ENCODE measurements at regions not wholly inside any gene's neighbourhood (a gene's known extent, or its start where the extent isn't known, plus 50 kb on each side); places are given as distances from the start of the nearest gene placed in this dataset.

DNA sequence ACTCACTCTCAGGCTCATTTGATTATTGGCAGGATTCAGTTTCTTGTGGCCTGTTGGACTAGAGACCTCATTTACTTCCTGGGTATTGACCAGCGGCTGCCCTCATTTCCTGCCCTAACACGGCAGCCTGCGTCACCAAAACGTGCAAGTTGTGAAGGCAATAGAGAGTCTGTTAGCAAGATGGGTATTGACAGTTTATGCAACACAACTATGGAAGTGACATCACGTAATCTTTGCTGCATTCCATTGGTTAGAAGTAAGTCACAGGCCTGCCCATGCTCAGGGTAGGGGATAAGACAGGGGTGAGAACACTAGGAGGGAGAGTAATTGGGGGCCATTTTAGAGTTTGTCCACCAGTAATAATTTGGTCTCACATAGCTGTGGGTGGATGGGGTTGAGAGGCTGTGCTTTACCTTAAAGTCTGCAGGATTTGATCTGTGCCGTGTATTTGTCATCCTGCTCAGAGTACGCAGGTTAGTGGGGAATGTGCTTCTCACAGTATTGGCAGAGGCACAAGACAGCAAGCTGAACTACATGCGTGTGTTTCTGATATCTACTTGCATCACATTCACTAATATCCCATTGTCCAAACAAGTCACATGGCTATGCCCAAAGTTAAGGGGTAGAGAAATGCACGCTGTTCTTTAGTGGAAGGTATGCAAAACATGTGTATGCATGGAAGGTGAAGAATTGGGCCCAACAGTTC lies 83.3 kb downstream of the EDEM1 start:
- TF ChIP-seq, protein P1, sequence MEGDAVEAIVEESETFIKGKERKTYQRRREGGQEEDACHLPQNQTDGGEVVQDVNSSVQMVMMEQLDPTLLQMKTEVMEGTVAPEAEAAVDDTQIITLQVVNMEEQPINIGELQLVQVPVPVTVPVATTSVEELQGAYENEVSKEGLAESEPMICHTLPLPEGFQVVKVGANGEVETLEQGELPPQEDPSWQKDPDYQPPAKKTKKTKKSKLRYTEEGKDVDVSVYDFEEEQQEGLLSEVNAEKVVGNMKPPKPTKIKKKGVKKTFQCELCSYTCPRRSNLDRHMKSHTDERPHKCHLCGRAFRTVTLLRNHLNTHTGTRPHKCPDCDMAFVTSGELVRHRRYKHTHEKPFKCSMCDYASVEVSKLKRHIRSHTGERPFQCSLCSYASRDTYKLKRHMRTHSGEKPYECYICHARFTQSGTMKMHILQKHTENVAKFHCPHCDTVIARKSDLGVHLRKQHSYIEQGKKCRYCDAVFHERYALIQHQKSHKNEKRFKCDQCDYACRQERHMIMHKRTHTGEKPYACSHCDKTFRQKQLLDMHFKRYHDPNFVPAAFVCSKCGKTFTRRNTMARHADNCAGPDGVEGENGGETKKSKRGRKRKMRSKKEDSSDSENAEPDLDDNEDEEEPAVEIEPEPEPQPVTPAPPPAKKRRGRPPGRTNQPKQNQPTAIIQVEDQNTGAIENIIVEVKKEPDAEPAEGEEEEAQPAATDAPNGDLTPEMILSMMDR (IDR thresholded peaks at IDR 0.05; ENCODE audit: borderline replicate concordance) = no peak
- Histone ChIP-seq H3K4me1 (no peaks in the 10 kb centered on the region), H3K36me3 (no peaks in the 10 kb centered on the region), H3K4me3 (no peak overlapping the region), H3K27me3 (ENCODE audit: low read depth) (no peaks in the 10 kb centered on the region), H3K9me3 (replicated peaks) (no peaks in the 10 kb centered on the region), H3K27ac (replicated peaks) (no peak overlapping the region)
- DNase-seq = no peak
- intact Hi-C loops (cut with micrococcal nuclease) = no loop called here

DNA sequence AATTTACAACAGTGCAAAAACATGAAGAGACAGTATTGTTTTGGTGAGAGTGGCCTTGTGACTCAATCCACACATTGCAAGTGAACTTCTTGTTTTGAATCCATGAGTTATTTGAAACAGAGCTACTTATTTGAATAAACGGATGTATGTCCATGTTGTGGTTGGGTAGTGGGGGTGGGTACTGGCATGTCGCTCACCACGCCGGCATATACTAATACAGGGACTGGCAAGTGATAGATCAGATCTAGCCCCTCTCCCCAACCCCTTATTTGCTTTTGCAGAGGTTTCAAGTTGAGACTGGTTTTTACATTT lies 83.8 kb downstream of the EDEM1 start:
- Histone ChIP-seq H3K9me3 (replicated peaks) (no peaks in the 10 kb centered on the region), H3K27me3 (ENCODE audit: low read depth) (no peaks in the 10 kb centered on the region), H3K4me1 (no peaks in the 10 kb centered on the region), H3K36me3 (no peaks in the 10 kb centered on the region), H3K27ac (replicated peaks) (no peak overlapping the region), H3K4me3 (no peak overlapping the region)
- intact Hi-C loops (cut with micrococcal nuclease) = no loop called here
- TF ChIP-seq, protein P1 (IDR thresholded peaks at IDR 0.05; ENCODE audit: borderline replicate concordance) = no peak
- no peak for DNase-seq

DNA sequence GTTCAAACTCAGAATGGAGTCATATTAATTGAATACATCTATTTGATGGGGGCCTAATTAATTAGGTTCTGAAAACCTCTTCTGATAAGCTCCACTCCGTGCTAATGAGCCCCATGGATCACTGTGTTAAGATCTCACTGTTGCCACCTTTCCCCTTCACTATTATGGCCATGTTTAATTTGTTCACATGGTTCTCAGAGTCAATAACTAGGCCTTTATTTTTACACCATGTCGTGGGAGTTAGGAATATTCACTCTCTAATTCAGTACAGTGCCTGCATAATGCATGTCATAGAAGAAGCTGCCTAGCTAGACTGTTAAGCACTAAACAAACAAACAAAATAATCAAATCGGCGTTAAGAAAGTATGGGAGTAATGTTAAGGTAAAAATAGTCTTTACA lies 84.9 kb downstream of the EDEM1 start:
- no peak overlapping the region for H3K4me3 ChIP-seq
- H3K27ac ChIP-seq (replicated peaks) = no peak overlapping the region
- intact Hi-C loops (cut with micrococcal nuclease) = no loop called here
- H3K4me1 ChIP-seq = no peaks in the 10 kb centered on the region
- DNase-seq = no peak
- no peaks in the 10 kb centered on the region for H3K9me3 ChIP-seq (replicated peaks)
- no peaks in the 10 kb centered on the region for H3K36me3 ChIP-seq
- H3K27me3 ChIP-seq (ENCODE audit: low read depth) = no peaks in the 10 kb centered on the region
- TF ChIP-seq, protein P1 (IDR thresholded peaks at IDR 0.05; ENCODE audit: borderline replicate concordance) = no peak

DNA sequence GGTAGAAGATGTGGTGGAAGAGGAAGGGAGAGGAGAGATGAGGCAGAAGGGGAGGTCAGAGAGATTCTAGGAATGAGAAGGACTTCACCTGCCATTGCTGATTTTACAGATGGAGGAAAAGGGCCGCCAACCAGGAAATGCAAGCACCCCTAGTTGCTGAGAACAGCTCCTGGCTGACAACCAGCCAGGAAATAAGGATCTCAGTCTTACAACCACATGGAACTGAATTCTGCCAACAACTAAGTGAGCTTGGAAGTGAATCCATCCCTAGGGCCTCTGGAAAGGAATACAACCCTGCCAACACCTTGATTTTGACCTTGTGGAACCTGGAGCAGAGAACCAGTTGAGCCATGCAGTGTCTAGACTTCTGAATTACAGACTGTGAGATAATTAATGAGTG lies 86.6 kb downstream of the EDEM1 start:
- intact Hi-C loops (cut with micrococcal nuclease) = no loop called here
- no peak for DNase-seq
- Histone ChIP-seq H3K27ac (replicated peaks) (no peak overlapping the region), H3K9me3 (replicated peaks) (peaks cover 2% of the 10 kb centered on the region), H3K36me3 (no peaks in the 10 kb centered on the region), H3K27me3 (ENCODE audit: low read depth) (no peaks in the 10 kb centered on the region), H3K4me3 (no peak overlapping the region), H3K4me1 (no peaks in the 10 kb centered on the region)
- TF ChIP-seq, protein P1 (IDR thresholded peaks at IDR 0.05; ENCODE audit: borderline replicate concordance) = no peak

DNA sequence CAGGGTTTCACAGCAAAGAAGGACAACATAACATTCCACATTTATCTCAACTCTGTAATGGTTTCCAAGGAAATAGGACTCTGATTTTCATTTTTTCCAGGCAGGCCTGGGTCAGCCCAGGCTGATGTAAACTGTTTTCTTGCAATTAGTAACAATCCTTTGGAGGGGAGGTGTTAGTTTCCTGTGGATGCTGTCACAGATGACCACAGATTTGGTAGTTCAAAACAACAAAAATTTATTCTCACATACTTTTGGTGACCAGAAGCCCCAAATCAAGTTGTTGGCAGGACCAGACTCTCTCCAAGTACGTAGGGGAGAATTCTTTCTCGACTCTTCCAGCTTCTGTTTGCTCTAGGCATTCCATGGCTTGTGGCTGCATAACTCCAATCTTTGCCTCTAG lies 88.0 kb downstream of the EDEM1 start:
- H3K9me3 ChIP-seq (replicated peaks) = peaks cover 16% of the 10 kb centered on the region
- DNase-seq = no peak
- H3K4me1 ChIP-seq = no peaks in the 10 kb centered on the region
- H3K27ac ChIP-seq (replicated peaks) = no peak overlapping the region
- H3K36me3 ChIP-seq = no peaks in the 10 kb centered on the region
- intact Hi-C loops (cut with micrococcal nuclease) = no loop called here
- no peaks in the 10 kb centered on the region for H3K27me3 ChIP-seq (ENCODE audit: low read depth)
- TF ChIP-seq, protein P1 (IDR thresholded peaks at IDR 0.05; ENCODE audit: borderline replicate concordance) = no peak
- H3K4me3 ChIP-seq = no peak overlapping the region

Measured in left ventricle myocardium inferior (tissue), 1 donor.